Right lobe of liver (tissue), 6 donors: ENCODE measurements at regions not wholly inside any gene's neighbourhood (a gene's known extent, or its start where the extent isn't known, plus 50 kb on each side); places are given as distances from the start of the nearest gene placed in this dataset.

Source experiments
- ATAC-seq, 4 donors: fragments of 200-7000 bp; cut with Tn5 transposase; one replicate each; pipeline ENCODE4 v1.9.1; 2020; ENCODE audit warnings: mild to moderate bottlenecking in 4 of 4, moderate library complexity in 4 of 4
- DNase-seq, 3 donors: peaks; one replicate each; pipeline ENCODE4 v3.0.0-alpha.2; 2020
- H3K27ac ChIP-seq, 3 donors: fragments of 200-600 bp; one replicate each; pipeline ENCODE4 v1.8.0; 2022
- H3K27me3 ChIP-seq, 2 donors: fragments of 200-600 bp; one replicate each; pipeline ENCODE4 v1.8.0; 2022
- H3K36me3 ChIP-seq, 4 donors: fragments of 200-600 bp; sonication (generic) in 1 of 4; one replicate each; pipeline versions ENCODE4 v1.5.1 to v1.8.0; 2017 to 2022; ENCODE audit warnings: control low read depth in 1 of 4
- H3K4me1 ChIP-seq, 4 donors: fragments of 200-600 bp; sonication (generic) in 1 of 4; one replicate each; pipeline versions ENCODE4 v1.5.1 to v1.8.0; 2017 to 2022; ENCODE audit warnings: control low read depth in 1 of 4
- H3K4me3 ChIP-seq, 3 donors: fragments of 200-600 bp; one replicate each; pipeline ENCODE4 v1.8.0; 2022
- H3K9me3 ChIP-seq, 4 donors: fragments of 200-600 bp; sonication (generic) in 1 of 4; one replicate each; pipeline versions ENCODE4 v1.5.1 to v1.8.0; 2017 to 2022; ENCODE audit warnings: control low read depth in 1 of 4
- POLR2A ChIP-seq: fragments of 450-650 bp; IDR thresholded peaks from one replicate; pipeline ENCODE4 v1.6.1; 2017; ENCODE audit warnings: antibody characterized with exemption, mild to moderate bottlenecking
- WGBS: methylation state at CpG from one replicate; pipeline ENCODE4 v1.1.6; 2018; ENCODE audit warnings: low coverage, low lambda C conversion rate; ENCODE audit not compliant: insufficient coverage; ENCODE audit errors: missing lambda C conversion rate; 5-methylcytosine and 5-hydroxymethylcytosine counted together
- intact Hi-C, 2 donors: fragments of 100-400 bp; cut with DNase I; formaldehyde crosslinking; loops; one replicate each; pipeline versions ENCODE4 v1.11.2 to v1.14.1; 2022
- TF ChIP-seq, protein P1 (sequence below), 4 donors: fragments of 200-600 bp in 3 of 4; fragments of 450-650 bp in 1 of 4; IDR thresholded peaks; one replicate each; pipeline versions ENCODE4 v1.5.1 to v1.8.0; 2016 to 2022; ENCODE audit warnings: antibody characterized with exemption in 4 of 4, mild to moderate bottlenecking in 2 of 4
- donor health status: DM: no; HTN: yes; CAD: no.
- donor health status: DM: no; HTN: no; CAD: no.
- donor health status: DM: no; HTN: no; CAD: no.
- donor health status: DM: no; HTN: yes; CAD: no.
- donor health status: DM: no; HTN: yes; CAD: no.

DNA sequence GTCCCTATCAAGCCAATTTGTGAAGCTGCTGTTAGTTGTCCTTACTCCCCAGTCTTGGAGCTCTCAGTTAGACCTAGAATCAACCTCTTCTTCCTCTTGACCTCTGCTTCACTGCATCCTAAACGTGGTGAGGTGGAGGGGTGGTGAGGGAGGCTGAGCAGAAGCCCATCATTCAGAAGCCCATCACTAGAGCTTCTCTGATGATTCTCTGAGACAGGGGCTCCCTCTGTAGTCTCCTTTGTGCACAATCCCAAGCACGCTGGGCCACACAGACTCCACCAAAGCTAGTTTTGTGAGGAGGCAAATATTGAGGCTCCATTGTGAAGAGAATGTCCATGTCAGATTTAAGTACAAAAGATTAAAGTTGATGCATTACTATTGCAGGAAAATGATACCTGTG is 163.8 kb upstream of the PRSS1 start:
- WGBS = 50% methylated on average over 2 of the region's 2 CpGs
- Histone ChIP-seq H3K36me3 (no peaks in the 10 kb centered on the region), H3K9me3 (no peaks in the 10 kb centered on the region), H3K27ac (no peak overlapping the region), H3K4me1 (peaks cover 0 to 7% (median 3%) of the 10 kb centered on the region in 4 donors), H3K4me3 (no peak overlapping the region), H3K27me3 (no peaks in the 10 kb centered on the region)
- intact Hi-C loops = no loop called here
- no peak for ATAC-seq
- no peak for DNase-seq
- no peak for TF ChIP-seq POLR2A
- TF ChIP-seq, protein P1, sequence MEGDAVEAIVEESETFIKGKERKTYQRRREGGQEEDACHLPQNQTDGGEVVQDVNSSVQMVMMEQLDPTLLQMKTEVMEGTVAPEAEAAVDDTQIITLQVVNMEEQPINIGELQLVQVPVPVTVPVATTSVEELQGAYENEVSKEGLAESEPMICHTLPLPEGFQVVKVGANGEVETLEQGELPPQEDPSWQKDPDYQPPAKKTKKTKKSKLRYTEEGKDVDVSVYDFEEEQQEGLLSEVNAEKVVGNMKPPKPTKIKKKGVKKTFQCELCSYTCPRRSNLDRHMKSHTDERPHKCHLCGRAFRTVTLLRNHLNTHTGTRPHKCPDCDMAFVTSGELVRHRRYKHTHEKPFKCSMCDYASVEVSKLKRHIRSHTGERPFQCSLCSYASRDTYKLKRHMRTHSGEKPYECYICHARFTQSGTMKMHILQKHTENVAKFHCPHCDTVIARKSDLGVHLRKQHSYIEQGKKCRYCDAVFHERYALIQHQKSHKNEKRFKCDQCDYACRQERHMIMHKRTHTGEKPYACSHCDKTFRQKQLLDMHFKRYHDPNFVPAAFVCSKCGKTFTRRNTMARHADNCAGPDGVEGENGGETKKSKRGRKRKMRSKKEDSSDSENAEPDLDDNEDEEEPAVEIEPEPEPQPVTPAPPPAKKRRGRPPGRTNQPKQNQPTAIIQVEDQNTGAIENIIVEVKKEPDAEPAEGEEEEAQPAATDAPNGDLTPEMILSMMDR (IDR thresholded peaks at IDR 0.05) = no peak

- WGBS = 61% methylated on average over 2 of the region's 2 CpGs
Observed at GRCh38 chr7:142584765-142585164, 164.5 kb upstream of the PRSS1 start.

GRCh38 chr7:142583446-142583845 is 165.8 kb upstream of the PRSS1 start:
- intact Hi-C loops = no loop called here
- WGBS = 38% methylated on average over 1 of the region's 2 CpGs
- Histone ChIP-seq H3K9me3 (no peaks in the 10 kb centered on the region), H3K27ac (no peak overlapping the region), H3K4me3 (no peak overlapping the region), H3K27me3 (no peaks in the 10 kb centered on the region), H3K36me3 (no peaks in the 10 kb centered on the region), H3K4me1 (no peaks in the 10 kb centered on the region)
- DNase-seq (no peak), ATAC-seq (peak in 1 of 4 donors; percentile 77)
- TF ChIP-seq, protein P1 (IDR thresholded peaks at IDR 0.05) = no peak
- no peak for TF ChIP-seq POLR2A

More at GRCh38 chr7:142584765-142585164, 164.5 kb upstream of the PRSS1 start:
- intact Hi-C loops = no loop called here
- no peak for DNase-seq
- H3K4me3 ChIP-seq = no peak overlapping the region
- H3K4me1 ChIP-seq = peaks cover 0 to under 1% (median 0%) of the 10 kb centered on the region in 4 donors
- H3K9me3 ChIP-seq = no peaks in the 10 kb centered on the region
- no peaks in the 10 kb centered on the region for H3K36me3 ChIP-seq
- TF ChIP-seq, protein P1 (IDR thresholded peaks at IDR 0.05) = no peak
- no peak for TF ChIP-seq POLR2A
- no peak for ATAC-seq
- no peak overlapping the region for H3K27ac ChIP-seq
- no peaks in the 10 kb centered on the region for H3K27me3 ChIP-seq

DNA sequence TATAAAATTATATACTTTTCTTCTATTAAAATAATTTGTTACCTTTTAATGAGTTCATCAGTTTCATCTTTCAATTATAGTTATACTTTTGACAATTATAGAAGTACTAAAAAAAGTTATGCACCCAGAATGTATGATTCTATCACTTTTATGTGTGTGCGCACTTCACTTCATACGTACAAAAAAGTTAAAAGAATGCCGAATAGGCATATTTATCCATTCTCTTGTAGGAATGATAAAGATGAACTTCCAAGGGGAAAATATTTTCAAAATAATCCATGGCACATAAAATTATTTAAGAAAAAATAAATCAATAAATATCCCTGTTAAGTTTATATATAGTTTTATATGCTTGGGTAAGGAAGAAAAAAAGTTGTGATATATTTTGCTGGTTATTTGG is 166.9 kb upstream of the PRSS1 start:
- Histone ChIP-seq H3K36me3 (no peaks in the 10 kb centered on the region), H3K9me3 (no peaks in the 10 kb centered on the region), H3K4me1 (no peaks in the 10 kb centered on the region), H3K27me3 (no peaks in the 10 kb centered on the region), H3K27ac (no peak overlapping the region), H3K4me3 (no peak overlapping the region)
- DNase-seq (no peak), ATAC-seq (no peak)
- intact Hi-C loops = no loop called here
- TF ChIP-seq POLR2A = no peak
- TF ChIP-seq, protein P1 (IDR thresholded peaks at IDR 0.05) = no peak
- WGBS = 92% methylated on average over 3 of the region's 3 CpGs

- ATAC-seq (peak in 2 of 4 donors; percentile 26 to 34), DNase-seq (no peak)
- Histone ChIP-seq H3K36me3 (no peaks in the 10 kb centered on the region), H3K4me1 (no peaks in the 10 kb centered on the region), H3K4me3 (no peak overlapping the region), H3K27me3 (no peaks in the 10 kb centered on the region), H3K9me3 (no peaks in the 10 kb centered on the region), H3K27ac (no peak overlapping the region)
- TF ChIP-seq POLR2A = no peak
- TF ChIP-seq, protein P1 (IDR thresholded peaks at IDR 0.05) = no peak
- intact Hi-C loops = no loop called here
- 30% methylated on average over 2 of the region's 4 CpGs for WGBS
Observed at GRCh38 chr7:142581341-142581740, 167.9 kb upstream of the PRSS1 start.
